ENCODE measurements at regions not wholly inside any gene's neighbourhood (a gene's known extent, or its start where the extent isn't known, plus 50 kb on each side); places are given as distances from the start of the nearest gene placed in this dataset.

- Mint-ChIP-seq H3K4me1 (no peaks in the 10 kb centered on the region), H3K27ac (no peak overlapping the region), H3K27me3 (no peaks in the 10 kb centered on the region), H3K36me3 (no peaks in the 10 kb centered on the region), H3K9me3 (peaks cover 4% of the 10 kb centered on the region), H3K4me3 (no peak overlapping the region)
- DNase-seq: no peak
Measured at GRCh38 chr10:30775779-30776591, 146.4 kb upstream of the LYZL2 start.

- Mint-ChIP-seq H3K27ac (no peak overlapping the region), H3K27me3 (no peaks in the 10 kb centered on the region), H3K36me3 (no peaks in the 10 kb centered on the region), H3K9me3 (peaks cover 9% of the 10 kb centered on the region), H3K4me3 (no peak overlapping the region), H3K4me1 (no peaks in the 10 kb centered on the region)
- no peak for DNase-seq
Measured at GRCh38 chr10:30774261-30774660, 144.7 kb upstream of the LYZL2 start.

- no peak for DNase-seq
- no peaks in the 10 kb centered on the region for H3K36me3 Mint-ChIP-seq
- H3K27ac Mint-ChIP-seq: no peak overlapping the region
- no peak overlapping the region for H3K4me3 Mint-ChIP-seq
- H3K27me3 Mint-ChIP-seq: no peaks in the 10 kb centered on the region
- H3K4me1 Mint-ChIP-seq: no peaks in the 10 kb centered on the region
- H3K9me3 Mint-ChIP-seq: peaks cover 9% of the 10 kb centered on the region
Measured at GRCh38 chr10:30773501-30773900, 143.9 kb upstream of the LYZL2 start.

GRCh38 chr10:30770816-30771215, 141.3 kb upstream of the LYZL2 start:
- Mint-ChIP-seq H3K4me3 (no peak overlapping the region), H3K36me3 (no peaks in the 10 kb centered on the region), H3K27me3 (no peaks in the 10 kb centered on the region), H3K4me1 (no peaks in the 10 kb centered on the region), H3K9me3 (peaks cover 9% of the 10 kb centered on the region), H3K27ac (no peak overlapping the region)
- DNase-seq: no peak

- DNase-seq: no peak
- H3K9me3 Mint-ChIP-seq: peaks cover 9% of the 10 kb centered on the region
- H3K27me3 Mint-ChIP-seq: no peaks in the 10 kb centered on the region
- H3K4me3 Mint-ChIP-seq: no peak overlapping the region
- H3K27ac Mint-ChIP-seq: no peak overlapping the region
- H3K4me1 Mint-ChIP-seq: no peaks in the 10 kb centered on the region
- no peaks in the 10 kb centered on the region for H3K36me3 Mint-ChIP-seq
Measured at GRCh38 chr10:30770229-30770628, 140.7 kb upstream of the LYZL2 start.

GRCh38 chr10:30769361-30769760, 139.8 kb upstream of the LYZL2 start:
- H3K27me3 Mint-ChIP-seq: no peaks in the 10 kb centered on the region

GRCh38 chr10:30765616-30766015, 136.1 kb upstream of the LYZL2 start:
- no peak overlapping the region for H3K27ac Mint-ChIP-seq
- no peaks in the 10 kb centered on the region for H3K4me1 Mint-ChIP-seq
- no peaks in the 10 kb centered on the region for H3K36me3 Mint-ChIP-seq
- no peaks in the 10 kb centered on the region for H3K27me3 Mint-ChIP-seq
- no peak for DNase-seq
- peaks cover 6% of the 10 kb centered on the region for H3K9me3 Mint-ChIP-seq
- no peak overlapping the region for H3K4me3 Mint-ChIP-seq

More at GRCh38 chr10:30769361-30769760, 139.8 kb upstream of the LYZL2 start:
- Mint-ChIP-seq H3K4me3 (no peak overlapping the region), H3K27ac (no peak overlapping the region), H3K9me3 (peaks cover 9% of the 10 kb centered on the region), H3K36me3 (no peaks in the 10 kb centered on the region), H3K4me1 (no peaks in the 10 kb centered on the region)
- DNase-seq: no peak

GRCh38 chr10:30765022-30765615, 135.6 kb upstream of the LYZL2 start:
- Mint-ChIP-seq H3K27ac (no peak overlapping the region), H3K4me3 (no peak overlapping the region), H3K4me1 (no peaks in the 10 kb centered on the region), H3K36me3 (no peaks in the 10 kb centered on the region), H3K27me3 (no peaks in the 10 kb centered on the region), H3K9me3 (peaks cover 6% of the 10 kb centered on the region)
- no peak for DNase-seq

GRCh38 chr10:30763918-30764317, 134.4 kb upstream of the LYZL2 start:
- H3K27me3 Mint-ChIP-seq: no peaks in the 10 kb centered on the region
- DNase-seq: no peak

GRCh38 chr10:30762620-30763019, 133.1 kb upstream of the LYZL2 start:
- Mint-ChIP-seq H3K27ac (no peak overlapping the region), H3K4me3 (no peak overlapping the region), H3K36me3 (no peaks in the 10 kb centered on the region), H3K27me3 (no peaks in the 10 kb centered on the region), H3K9me3 (peaks cover 3% of the 10 kb centered on the region), H3K4me1 (peaks cover 5% of the 10 kb centered on the region)
- DNase-seq: no peak

More at GRCh38 chr10:30763918-30764317, 134.4 kb upstream of the LYZL2 start:
- Mint-ChIP-seq H3K27ac (no peak overlapping the region), H3K4me1 (peaks cover 5% of the 10 kb centered on the region), H3K4me3 (no peak overlapping the region), H3K36me3 (no peaks in the 10 kb centered on the region), H3K9me3 (peaks cover 3% of the 10 kb centered on the region)

- Mint-ChIP-seq H3K9me3 (peaks cover 3% of the 10 kb centered on the region), H3K4me1 (peaks cover 5% of the 10 kb centered on the region), H3K27me3 (no peaks in the 10 kb centered on the region), H3K27ac (no peak overlapping the region), H3K4me3 (no peak overlapping the region), H3K36me3 (no peaks in the 10 kb centered on the region)
- no peak for DNase-seq
Measured at GRCh38 chr10:30759423-30759822, 129.9 kb upstream of the LYZL2 start.

- no peak for DNase-seq
- Mint-ChIP-seq H3K27ac (no peak overlapping the region), H3K36me3 (no peaks in the 10 kb centered on the region), H3K27me3 (no peaks in the 10 kb centered on the region), H3K4me3 (no peak overlapping the region), H3K4me1 (peaks cover 5% of the 10 kb centered on the region), H3K9me3 (peaks cover 3% of the 10 kb centered on the region)
Measured at GRCh38 chr10:30758338-30758737, 128.8 kb upstream of the LYZL2 start.

GRCh38 chr10:30756896-30757295, 127.3 kb upstream of the LYZL2 start:
- Mint-ChIP-seq H3K4me1 (peaks cover 6% of the 10 kb centered on the region), H3K36me3 (no peaks in the 10 kb centered on the region), H3K9me3 (peaks cover 3% of the 10 kb centered on the region), H3K27me3 (peaks cover 2% of the 10 kb centered on the region), H3K27ac (no peak overlapping the region), H3K4me3 (no peak overlapping the region)
- no peak for DNase-seq

- Mint-ChIP-seq H3K27ac (no peak overlapping the region), H3K4me1 (peaks cover 14% of the 10 kb centered on the region), H3K9me3 (peaks cover under 1% of the 10 kb centered on the region), H3K4me3 (no peak overlapping the region), H3K27me3 (peaks cover 2% of the 10 kb centered on the region), H3K36me3 (no peaks in the 10 kb centered on the region)
- no peak for DNase-seq
Measured at GRCh38 chr10:30756151-30756550, 126.6 kb upstream of the LYZL2 start.

- H3K9me3 Mint-ChIP-seq: no peaks in the 10 kb centered on the region
- H3K27ac Mint-ChIP-seq: no peak overlapping the region
- peaks cover 20% of the 10 kb centered on the region for H3K4me1 Mint-ChIP-seq
- H3K36me3 Mint-ChIP-seq: no peaks in the 10 kb centered on the region
- peaks cover 2% of the 10 kb centered on the region for H3K27me3 Mint-ChIP-seq
- DNase-seq: no peak
- no peak overlapping the region for H3K4me3 Mint-ChIP-seq
Measured at GRCh38 chr10:30755441-30755953, 125.9 kb upstream of the LYZL2 start.

GRCh38 chr10:30752481-30752881, 122.9 kb upstream of the LYZL2 start:
- no peak overlapping the region for H3K4me3 Mint-ChIP-seq
- no peak for DNase-seq
- no peaks in the 10 kb centered on the region for H3K9me3 Mint-ChIP-seq
- no peak overlapping the region for H3K27ac Mint-ChIP-seq
- no peaks in the 10 kb centered on the region for H3K36me3 Mint-ChIP-seq
- peaks cover 19% of the 10 kb centered on the region for H3K4me1 Mint-ChIP-seq
- H3K27me3 Mint-ChIP-seq: peaks cover 2% of the 10 kb centered on the region

All from activated naive CD8-positive, alpha-beta T cell treated with anti-CD3 and anti-CD28 coated beads for 36 hours (primary cell).